ENCODE measurements at regions not wholly inside any gene's neighbourhood (a gene's known extent, or its start where the extent isn't known, plus 50 kb on each side); places are given as distances from the start of the nearest gene placed in this dataset.

- dilution Hi-C loops (cut with MboI; ENCODE audit: extremely low pct_ligation_motif_present, low sequenced_read_pairs) = no loop called here
- H2AFZ ChIP-seq (ENCODE audit: control insufficient read depth, low read length) = no peak overlapping the region
- H3K9me1 ChIP-seq (ENCODE audit: control insufficient read depth, extremely low read depth, insufficient read depth, low read length) = no peaks in the 10 kb centered on the region
- no peaks in the 10 kb centered on the region for H3K79me2 ChIP-seq (ENCODE audit: control insufficient read depth, insufficient read depth, low read length)
- H3K4me1 ChIP-seq (ENCODE audit: control insufficient read depth, extremely low read depth, insufficient read depth, low read length) = no peaks in the 10 kb centered on the region
- no peak overlapping the region for H3K4me3 ChIP-seq (ENCODE audit: control insufficient read depth in 2 of 3, extremely low read depth in 1 of 3, insufficient read depth in 2 of 3, low read depth in 1 of 3, low read length in 3 of 3)
- no peaks in the 10 kb centered on the region for H3K9me3 ChIP-seq (ENCODE audit: control insufficient read depth, low read depth, low read length)
- FAIRE-seq = no peak
- no peaks in the 10 kb centered on the region for H4K20me1 ChIP-seq (ENCODE audit: control insufficient read depth, extremely low read depth, insufficient read depth, low read length)
- TF ChIP-seq CTCF (optimal IDR thresholded peaks at IDR 0.05 in 1 of 3, IDR thresholded peaks at IDR 0.05 in 1 of 3, conservative IDR thresholded peaks at IDR 0.05 in 1 of 3; ENCODE audit: extremely low read depth in 1 of 3, insufficient read depth in 2 of 3, low read length in 3 of 3) (no peak), EZH2 (IDR thresholded peaks at IDR 0.05; ENCODE audit: low read length) (no peak)
- no peak overlapping the region for H3K9ac ChIP-seq (ENCODE audit: control insufficient read depth, extremely low read depth, insufficient read depth, low read length)
- H3K4me2 ChIP-seq (ENCODE audit: control insufficient read depth, extremely low read depth, insufficient read depth, low read depth, low read length) = no peak overlapping the region
- no peak overlapping the region for H3K27ac ChIP-seq (ENCODE audit: control insufficient read depth, insufficient read depth, low read length)
- DNase-seq (ENCODE audit: low read depth, low spot score) = no peak
- H3K36me3 ChIP-seq (ENCODE audit: control insufficient read depth in 2 of 2, extremely low read depth in 1 of 2, insufficient read depth in 2 of 2, low read length in 2 of 2) = no peaks in the 10 kb centered on the region
- H3K27me3 ChIP-seq (ENCODE audit: control insufficient read depth, extremely low read depth, insufficient read depth, low read length) = no peaks in the 10 kb centered on the region
Measured at GRCh38 chr3:176426371-176426770, 770.9 kb downstream of the TBL1XR1 start.

GRCh38 chr3:176416870-176417269 lies 780.4 kb downstream of the TBL1XR1 start:
- dilution Hi-C loops (cut with MboI; ENCODE audit: extremely low pct_ligation_motif_present, low sequenced_read_pairs) = no loop called here
- Histone ChIP-seq H4K20me1 (ENCODE audit: control insufficient read depth, extremely low read depth, insufficient read depth, low read length) (no peaks in the 10 kb centered on the region), H3K9me1 (ENCODE audit: control insufficient read depth, extremely low read depth, insufficient read depth, low read length) (no peaks in the 10 kb centered on the region), H3K27ac (ENCODE audit: control insufficient read depth, insufficient read depth, low read length) (no peak overlapping the region), H3K27me3 (ENCODE audit: control insufficient read depth, extremely low read depth, insufficient read depth, low read length) (no peaks in the 10 kb centered on the region), H3K79me2 (ENCODE audit: control insufficient read depth, insufficient read depth, low read length) (no peaks in the 10 kb centered on the region), H3K4me1 (ENCODE audit: control insufficient read depth, extremely low read depth, insufficient read depth, low read length) (no peaks in the 10 kb centered on the region), H3K9ac (ENCODE audit: control insufficient read depth, extremely low read depth, insufficient read depth, low read length) (no peak overlapping the region), H2AFZ (ENCODE audit: control insufficient read depth, low read length) (no peak overlapping the region), H3K4me3 (ENCODE audit: control insufficient read depth in 2 of 3, extremely low read depth in 1 of 3, insufficient read depth in 2 of 3, low read depth in 1 of 3, low read length in 3 of 3) (no peak overlapping the region), H3K36me3 (ENCODE audit: control insufficient read depth in 2 of 2, extremely low read depth in 1 of 2, insufficient read depth in 2 of 2, low read length in 2 of 2) (no peaks in the 10 kb centered on the region), H3K4me2 (ENCODE audit: control insufficient read depth, extremely low read depth, insufficient read depth, low read depth, low read length) (no peak overlapping the region), H3K9me3 (ENCODE audit: control insufficient read depth, low read depth, low read length) (no peaks in the 10 kb centered on the region)
- no peak for FAIRE-seq
- no peak for DNase-seq (ENCODE audit: low read depth, low spot score)
- TF ChIP-seq CTCF (optimal IDR thresholded peaks at IDR 0.05 in 1 of 3, IDR thresholded peaks at IDR 0.05 in 1 of 3, conservative IDR thresholded peaks at IDR 0.05 in 1 of 3; ENCODE audit: extremely low read depth in 1 of 3, insufficient read depth in 2 of 3, low read length in 3 of 3) = no peak
